Hepatocyte (in vitro differentiated cells): ENCODE measurements at regions not wholly inside any gene's neighbourhood (a gene's known extent, or its start where the extent isn't known, plus 50 kb on each side); places are given as distances from the start of the nearest gene placed in this dataset.

Source experiments
- DNase-seq: peaks from one replicate; pipeline ENCODE4 v3.0.0-alpha.2; 2016; ENCODE audit warnings: low spot score
- H2AFZ ChIP-seq: fragments of 200-600 bp; sonication (generic); 2 replicates; pipeline ENCODE4 v1.6.0; 2016; ENCODE audit warnings: antibody characterized with exemption, mild to moderate bottlenecking
- H3K27ac ChIP-seq: fragments of 200-600 bp; sonication (generic); 2 replicates; pipeline ENCODE4 v1.5.1; 2016; ENCODE audit warnings: mild to moderate bottlenecking
- H3K27me3 ChIP-seq: fragments of 200-600 bp; sonication (generic); 2 replicates; pipeline ENCODE4 v1.6.1; 2016
- H3K36me3 ChIP-seq: fragments of 200-600 bp; sonication (generic); replicated peaks from 2 replicates; pipeline ENCODE4 v1.5.1; 2016; ENCODE audit warnings: low read depth; ENCODE audit not compliant: insufficient read depth
- H3K4me1 ChIP-seq: fragments of 200-600 bp; sonication (generic); 2 replicates; pipeline ENCODE4 v1.5.1; 2016; ENCODE audit warnings: mild to moderate bottlenecking, moderate library complexity; ENCODE audit not compliant: insufficient read depth
- H3K4me2 ChIP-seq: fragments of 200-600 bp; sonication (generic); 2 replicates; pipeline ENCODE4 v1.6.0; 2016
- H3K4me3 ChIP-seq: fragments of 200-600 bp; sonication (generic); 2 replicates; pipeline ENCODE4 v1.5.1; 2016; ENCODE audit warnings: mild to moderate bottlenecking
- H3K79me2 ChIP-seq: fragments of 200-600 bp; sonication (generic); 2 replicates; pipeline ENCODE4 v1.6.0; 2017; ENCODE audit warnings: mild to moderate bottlenecking
- H3K9me2 ChIP-seq: fragments of 200-600 bp; sonication (generic); replicated peaks from 2 replicates; pipeline ENCODE4 v1.6.0; 2017; ENCODE audit warnings: mild to moderate bottlenecking; ENCODE audit not compliant: insufficient read depth
- H3K9me3 ChIP-seq: fragments of 200-600 bp; sonication (generic); 2 replicates; pipeline ENCODE4 v1.5.1; 2016; ENCODE audit warnings: low read depth, mild to moderate bottlenecking
- H4K20me1 ChIP-seq: fragments of 200-600 bp; sonication (generic); 2 replicates; pipeline ENCODE4 v1.6.0; 2016; ENCODE audit warnings: mild to moderate bottlenecking; ENCODE audit not compliant: insufficient read depth, poor library complexity, severe bottlenecking
- EZH2 ChIP-seq: fragments of 200-600 bp; sonication (generic); IDR thresholded peaks from 2 replicates; pipeline ENCODE4 v1.6.1; 2016; ENCODE audit warnings: antibody characterized with exemption, mild to moderate bottlenecking, borderline replicate concordance
- EZH2phosphoT487 ChIP-seq: fragments of 200-600 bp; sonication (generic); IDR thresholded peaks from one replicate; pipeline ENCODE4 v1.6.1; 2018; ENCODE audit warnings: antibody characterized with exemption, mild to moderate bottlenecking, low read depth, moderate library complexity; ENCODE audit not compliant: unreplicated experiment, severe bottlenecking
- WGBS: methylation state at CpG from one replicate; pipeline ENCODE4 v1.1.6; 2016; ENCODE audit warnings: low lambda C conversion rate; ENCODE audit errors: missing lambda C conversion rate; 5-methylcytosine and 5-hydroxymethylcytosine counted together
- TF ChIP-seq, protein P1 (sequence below): fragments of 200-600 bp; sonication (generic); IDR thresholded peaks from 2 replicates; pipeline ENCODE4 v1.5.1; 2016; ENCODE audit warnings: antibody characterized with exemption, mild to moderate bottlenecking; ENCODE audit not compliant: poor library complexity

DNA sequence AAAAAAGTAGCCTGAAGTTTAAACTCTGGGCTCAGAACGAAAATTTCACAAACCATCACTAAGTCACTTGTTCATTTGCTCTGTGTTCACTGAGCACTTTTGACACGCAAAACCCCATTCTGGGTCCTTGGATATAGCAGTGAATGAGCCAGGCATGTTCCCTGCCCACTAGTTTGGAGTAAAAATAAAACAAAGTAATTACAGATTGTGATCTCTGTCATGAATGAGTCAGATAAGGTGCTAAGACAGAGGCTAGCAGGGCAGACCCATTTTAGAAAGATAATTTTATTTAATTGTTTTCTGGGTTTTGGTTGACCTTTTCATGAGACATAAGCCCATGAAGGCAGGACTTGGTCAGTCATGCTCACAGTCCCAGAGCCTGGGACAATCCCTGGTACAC, 84.1 kb upstream of the ARHGEF3 start:
- Histone ChIP-seq H3K4me3 (no peak overlapping the region), H2AFZ (no peak overlapping the region), H3K4me1 (peaks cover 11% of the 10 kb centered on the region), H3K9me2 (no peaks in the 10 kb centered on the region), H3K4me2 (no peak overlapping the region), H3K27ac (no peak overlapping the region), H3K36me3 (no peaks in the 10 kb centered on the region), H4K20me1 (no peaks in the 10 kb centered on the region), H3K9me3 (no peaks in the 10 kb centered on the region), H3K27me3 (no peaks in the 10 kb centered on the region), H3K79me2 (no peaks in the 10 kb centered on the region)
- WGBS: 94% methylated on average over 2 of the region's 2 CpGs
- no peak for TF ChIP-seq EZH2
- no peak for TF ChIP-seq EZH2phosphoT487
- TF ChIP-seq, protein P1, sequence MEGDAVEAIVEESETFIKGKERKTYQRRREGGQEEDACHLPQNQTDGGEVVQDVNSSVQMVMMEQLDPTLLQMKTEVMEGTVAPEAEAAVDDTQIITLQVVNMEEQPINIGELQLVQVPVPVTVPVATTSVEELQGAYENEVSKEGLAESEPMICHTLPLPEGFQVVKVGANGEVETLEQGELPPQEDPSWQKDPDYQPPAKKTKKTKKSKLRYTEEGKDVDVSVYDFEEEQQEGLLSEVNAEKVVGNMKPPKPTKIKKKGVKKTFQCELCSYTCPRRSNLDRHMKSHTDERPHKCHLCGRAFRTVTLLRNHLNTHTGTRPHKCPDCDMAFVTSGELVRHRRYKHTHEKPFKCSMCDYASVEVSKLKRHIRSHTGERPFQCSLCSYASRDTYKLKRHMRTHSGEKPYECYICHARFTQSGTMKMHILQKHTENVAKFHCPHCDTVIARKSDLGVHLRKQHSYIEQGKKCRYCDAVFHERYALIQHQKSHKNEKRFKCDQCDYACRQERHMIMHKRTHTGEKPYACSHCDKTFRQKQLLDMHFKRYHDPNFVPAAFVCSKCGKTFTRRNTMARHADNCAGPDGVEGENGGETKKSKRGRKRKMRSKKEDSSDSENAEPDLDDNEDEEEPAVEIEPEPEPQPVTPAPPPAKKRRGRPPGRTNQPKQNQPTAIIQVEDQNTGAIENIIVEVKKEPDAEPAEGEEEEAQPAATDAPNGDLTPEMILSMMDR: no peak
- no peak for DNase-seq

DNA sequence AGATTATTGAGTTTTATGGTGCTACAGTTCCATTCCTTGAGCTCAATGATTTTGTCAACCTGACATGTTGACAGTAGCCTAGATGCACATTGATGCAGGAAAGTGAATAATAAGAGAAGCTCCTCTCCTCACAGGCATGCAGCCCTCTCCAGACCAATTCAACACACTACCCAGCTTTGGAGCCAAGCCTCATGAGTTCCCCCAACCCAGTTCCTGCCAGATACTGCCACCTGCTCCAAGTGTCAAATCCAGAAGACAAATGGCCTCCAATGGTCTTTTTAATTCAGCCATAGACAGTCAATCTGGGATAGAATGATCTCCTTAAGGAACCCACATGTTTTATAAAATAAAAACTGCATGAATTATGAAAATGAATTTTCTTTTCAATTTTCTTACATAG, 83.7 kb upstream of the ARHGEF3 start:
- Histone ChIP-seq H4K20me1 (no peaks in the 10 kb centered on the region), H3K9me3 (no peaks in the 10 kb centered on the region), H3K27ac (no peak overlapping the region), H2AFZ (no peak overlapping the region), H3K36me3 (no peaks in the 10 kb centered on the region), H3K4me3 (no peak overlapping the region), H3K27me3 (no peaks in the 10 kb centered on the region), H3K4me2 (no peak overlapping the region), H3K4me1 (peaks cover 11% of the 10 kb centered on the region), H3K79me2 (no peaks in the 10 kb centered on the region), H3K9me2 (no peaks in the 10 kb centered on the region)
- TF ChIP-seq, protein P1: no peak
- TF ChIP-seq EZH2 (no peak), EZH2phosphoT487 (no peak)
- DNase-seq: no peak

- no peaks in the 10 kb centered on the region for H3K27me3 ChIP-seq
- no peaks in the 10 kb centered on the region for H3K9me3 ChIP-seq
- H3K79me2 ChIP-seq: no peaks in the 10 kb centered on the region
- H3K9me2 ChIP-seq: no peaks in the 10 kb centered on the region
- H3K4me2 ChIP-seq: no peak overlapping the region
- no peaks in the 10 kb centered on the region for H4K20me1 ChIP-seq
- no peak overlapping the region for H3K4me3 ChIP-seq
- no peak overlapping the region for H3K27ac ChIP-seq
- DNase-seq: no peak
- no peaks in the 10 kb centered on the region for H3K36me3 ChIP-seq
- WGBS: 74% methylated on average over 7 of the region's 7 CpGs
- H3K4me1 ChIP-seq: peaks cover 6% of the 10 kb centered on the region
- H2AFZ ChIP-seq: no peak overlapping the region
- TF ChIP-seq, protein P1: no peak
- TF ChIP-seq EZH2 (no peak), EZH2phosphoT487 (no peak)
These were observed 82.6 kb upstream of the ARHGEF3 start for GRCh38 chr3:56884387-56884786.

DNA sequence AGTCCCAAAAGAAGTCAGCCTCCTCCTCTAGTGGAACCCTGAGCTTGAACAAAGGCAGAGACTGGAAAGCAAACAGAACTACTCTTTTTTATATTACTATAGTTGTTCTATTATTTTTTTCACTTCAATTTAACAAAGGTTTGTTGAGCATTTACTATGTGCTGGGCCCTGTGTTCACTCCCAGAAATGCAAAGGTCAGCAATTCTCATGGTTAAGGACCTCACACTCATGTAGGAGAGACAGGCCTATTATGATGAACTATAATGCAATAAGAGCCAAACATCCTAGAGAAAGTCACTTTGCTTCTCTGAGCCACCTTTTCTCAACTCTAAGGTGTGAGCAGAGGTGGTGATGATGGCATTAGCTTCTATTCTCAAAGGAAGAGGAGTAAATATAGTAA, 82.1 kb upstream of the ARHGEF3 start:
- H3K9me2 ChIP-seq: no peaks in the 10 kb centered on the region
- no peak overlapping the region for H3K4me3 ChIP-seq
- no peak overlapping the region for H3K4me2 ChIP-seq
- H3K27ac ChIP-seq: no peak overlapping the region
- TF ChIP-seq EZH2: no peak
- no peak for TF ChIP-seq EZH2phosphoT487
- TF ChIP-seq, protein P1: no peak
- H3K9me3 ChIP-seq: no peaks in the 10 kb centered on the region
- no peak for DNase-seq
- H3K4me1 ChIP-seq: peaks cover under 1% of the 10 kb centered on the region
- H3K36me3 ChIP-seq: no peaks in the 10 kb centered on the region
- H2AFZ ChIP-seq: no peak overlapping the region
- H3K27me3 ChIP-seq: no peaks in the 10 kb centered on the region
- H3K79me2 ChIP-seq: no peaks in the 10 kb centered on the region
- H4K20me1 ChIP-seq: no peaks in the 10 kb centered on the region
